ENCODE measurements at regions not wholly inside any gene's neighbourhood (a gene's known extent, or its start where the extent isn't known, plus 50 kb on each side); places are given as distances from the start of the nearest gene placed in this dataset.

- peak overlapping the region in 1 of 4 donors; percentile 9 for H3K27ac ChIP-seq
- DNase-seq (no peak), ATAC-seq (no peak)
- in situ Hi-C loops (cut with MboI; ENCODE audit: low sequenced_read_pairs in 4 of 4) (no loop called here), intact Hi-C loops (cut with DNase I; ENCODE audit: low total_unique reads) (loop anchor here (5.0 kb wide), 1 partner anchor 41 kb away; no protein-coding TSS in a partner anchor)
- H3K9me3 ChIP-seq, result no peaks in the 10 kb centered on the region
- H3K36me3 ChIP-seq, result peaks cover 0 to 11% of the 10 kb centered on the region in 2 donors
- no peaks in the 10 kb centered on the region for H3K27me3 ChIP-seq
- TF ChIP-seq POLR2A (IDR thresholded peaks at IDR 0.05) (no peak), CTCF (IDR thresholded peaks at IDR 0.05 in 4 of 5, conservative IDR thresholded peaks at IDR 0.05 in 1 of 5) (no peak)
- H3K4me3 ChIP-seq, result no peak overlapping the region
- H3K4me1 ChIP-seq, result peaks cover 68 to 80% of the 10 kb centered on the region in 2 donors
These were observed 266.9 kb upstream of the KLF14 start for GRCh38 chr7:131000873-131001272.

GRCh38 chr7:131002600-131002999 lies 268.6 kb upstream of the KLF14 start:
- Histone ChIP-seq H3K27ac (peak overlapping the region in 2 of 4 donors; percentile 3 to 9), H3K4me1 (peaks cover 60 to 77% of the 10 kb centered on the region in 2 donors), H3K9me3 (no peaks in the 10 kb centered on the region), H3K4me3 (no peak overlapping the region), H3K27me3 (no peaks in the 10 kb centered on the region), H3K36me3 (peaks cover 0 to 11% of the 10 kb centered on the region in 2 donors)
- no peak for DNase-seq
- ATAC-seq, result peak; percentile 15 to 18
- no peak for TF ChIP-seq POLR2A (IDR thresholded peaks at IDR 0.05)
- no peak for TF ChIP-seq CTCF (IDR thresholded peaks at IDR 0.05 in 4 of 5, conservative IDR thresholded peaks at IDR 0.05 in 1 of 5)
- intact Hi-C loops (cut with DNase I; ENCODE audit: low total_unique reads) (loop anchor here (5.0 kb wide), 1 partner anchor 40 kb away; no protein-coding TSS in a partner anchor), in situ Hi-C loops (cut with MboI; ENCODE audit: low sequenced_read_pairs in 4 of 4) (no loop called here)

- DNase-seq (no peak), ATAC-seq (no peak)
- in situ Hi-C loops (cut with MboI; ENCODE audit: low sequenced_read_pairs in 4 of 4) (no loop called here), intact Hi-C loops (cut with DNase I; ENCODE audit: low total_unique reads) (loop anchor here (5.0 kb wide), 1 partner anchor 39 kb away; no protein-coding TSS in a partner anchor)
- TF ChIP-seq CTCF (IDR thresholded peaks at IDR 0.05 in 4 of 5, conservative IDR thresholded peaks at IDR 0.05 in 1 of 5) (no peak), POLR2A (IDR thresholded peaks at IDR 0.05) (no peak)
- Histone ChIP-seq H3K4me3 (no peak overlapping the region), H3K4me1 (peaks cover 59 to 75% of the 10 kb centered on the region in 2 donors), H3K9me3 (no peaks in the 10 kb centered on the region), H3K36me3 (peaks cover 0 to 11% of the 10 kb centered on the region in 2 donors), H3K27me3 (no peaks in the 10 kb centered on the region), H3K27ac (peak overlapping the region in 1 of 4 donors; percentile 39)
These were observed 269.6 kb upstream of the KLF14 start for GRCh38 chr7:131003634-131004033.

GRCh38 chr7:131004371-131004770 lies 270.4 kb upstream of the KLF14 start:
- Histone ChIP-seq H3K27me3 (no peaks in the 10 kb centered on the region), H3K4me1 (peaks cover 59 to 75% of the 10 kb centered on the region in 2 donors), H3K9me3 (no peaks in the 10 kb centered on the region), H3K36me3 (peaks cover 0 to 11% of the 10 kb centered on the region in 2 donors), H3K4me3 (no peak overlapping the region), H3K27ac (peak overlapping the region in 2 of 4 donors; percentile 14 to 39)
- peak in 1 of 2 donors; percentile 34 for ATAC-seq
- intact Hi-C loops (cut with DNase I; ENCODE audit: low total_unique reads) (loop anchor here (5.0 kb wide), 1 partner anchor 38 kb away; no protein-coding TSS in a partner anchor), in situ Hi-C loops (cut with MboI; ENCODE audit: low sequenced_read_pairs in 4 of 4) (no loop called here)
- DNase-seq, result no peak
- TF ChIP-seq POLR2A (IDR thresholded peaks at IDR 0.05) (no peak), CTCF (IDR thresholded peaks at IDR 0.05 in 4 of 5, conservative IDR thresholded peaks at IDR 0.05 in 1 of 5) (no peak)

All from gastrocnemius medialis (tissue), 4 donors.